Calu3 (cell line): ENCODE measurements at regions not wholly inside any gene's neighbourhood (a gene's known extent, or its start where the extent isn't known, plus 50 kb on each side); places are given as distances from the start of the nearest gene placed in this dataset.
A peak's percentile ranks its signal among the peaks of the same experiment; 100 is the strongest.

Source experiments
- BruUV-seq: library from RNA; stranded (reverse); fragments of 400-500 nt; replicated peaks from 2 replicates; lab custom pipeline; 2021; lab: Mats Ljungman, UMichigan
- CTCF ChIA-PET: fragments of 300-600 bp; sonication (Branson Sonifier 250); formaldehyde crosslinking; loops from one replicate; lab custom pipeline; 2022; ENCODE audit warnings: antibody characterized with exemption; lab: Charles Lee
- DNase-seq: peaks from one replicate; pipeline ENCODE4 v3.0.0; 2022
- H3K27ac Mint-ChIP-seq: one replicate; pipeline ENCODE4 v1.8.0; 2022; ENCODE audit warnings: mixed read lengths; ENCODE audit not compliant: unreplicated experiment
- H3K27me3 Mint-ChIP-seq: one replicate; pipeline ENCODE4 v1.8.0; 2022; ENCODE audit warnings: mixed read lengths; ENCODE audit not compliant: unreplicated experiment
- H3K36me3 Mint-ChIP-seq: one replicate; pipeline ENCODE4 v1.8.0; 2022; ENCODE audit warnings: mild to moderate bottlenecking, moderate library complexity, mixed read lengths; ENCODE audit not compliant: insufficient read depth, unreplicated experiment
- H3K4me1 Mint-ChIP-seq: one replicate; pipeline ENCODE4 v1.8.0; 2022; ENCODE audit warnings: mild to moderate bottlenecking, low read depth, mixed read lengths; ENCODE audit not compliant: unreplicated experiment
- H3K4me3 Mint-ChIP-seq: one replicate; pipeline ENCODE4 v1.8.0; 2022; ENCODE audit warnings: mild to moderate bottlenecking, low read depth, moderate library complexity, mixed read lengths; ENCODE audit not compliant: unreplicated experiment
- H3K9me3 Mint-ChIP-seq: one replicate; pipeline ENCODE4 v1.8.0; 2022; ENCODE audit warnings: low read depth, mixed read lengths; ENCODE audit not compliant: unreplicated experiment
- intact Hi-C: fragments of 100-400 bp; cut with micrococcal nuclease; formaldehyde crosslinking; loops from one replicate; pipeline ENCODE4 v1.10.0; 2022; ENCODE audit not compliant: unreplicated experiment
- TF ChIP-seq, protein P1 (sequence below): fragments of 200-600 bp; IDR thresholded peaks from one replicate; pipeline ENCODE4 v1.8.0; 2022; ENCODE audit warnings: antibody characterized with exemption; ENCODE audit not compliant: unreplicated experiment

DNA sequence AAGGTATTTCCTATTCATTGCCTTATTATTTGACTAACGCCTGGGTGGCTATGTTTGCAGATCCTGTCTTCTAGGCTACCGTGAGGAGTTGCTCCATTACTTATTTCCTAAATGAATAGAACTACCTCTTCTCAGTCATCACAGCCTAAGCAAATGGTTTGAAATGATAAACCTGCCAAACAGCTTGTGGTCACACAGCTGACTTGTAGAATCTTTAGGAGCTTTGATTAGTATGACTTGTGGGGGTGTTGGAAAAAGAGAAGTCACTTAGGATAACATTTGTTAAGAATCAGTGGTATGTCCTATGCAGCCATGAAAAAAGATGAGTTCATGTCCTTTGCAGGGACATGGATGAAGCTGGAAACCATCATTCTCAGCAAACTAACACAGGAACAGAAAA is 169.3 kb downstream of the PPARGC1A start:
- Mint-ChIP-seq H3K36me3 (no peaks in the 10 kb centered on the region), H3K4me3 (no peak overlapping the region), H3K9me3 (no peaks in the 10 kb centered on the region), H3K4me1 (no peaks in the 10 kb centered on the region), H3K27ac (no peak overlapping the region), H3K27me3 (no peaks in the 10 kb centered on the region)
- intact Hi-C loops: no loop called here
- CTCF ChIA-PET: no interaction called here
- TF ChIP-seq, protein P1, sequence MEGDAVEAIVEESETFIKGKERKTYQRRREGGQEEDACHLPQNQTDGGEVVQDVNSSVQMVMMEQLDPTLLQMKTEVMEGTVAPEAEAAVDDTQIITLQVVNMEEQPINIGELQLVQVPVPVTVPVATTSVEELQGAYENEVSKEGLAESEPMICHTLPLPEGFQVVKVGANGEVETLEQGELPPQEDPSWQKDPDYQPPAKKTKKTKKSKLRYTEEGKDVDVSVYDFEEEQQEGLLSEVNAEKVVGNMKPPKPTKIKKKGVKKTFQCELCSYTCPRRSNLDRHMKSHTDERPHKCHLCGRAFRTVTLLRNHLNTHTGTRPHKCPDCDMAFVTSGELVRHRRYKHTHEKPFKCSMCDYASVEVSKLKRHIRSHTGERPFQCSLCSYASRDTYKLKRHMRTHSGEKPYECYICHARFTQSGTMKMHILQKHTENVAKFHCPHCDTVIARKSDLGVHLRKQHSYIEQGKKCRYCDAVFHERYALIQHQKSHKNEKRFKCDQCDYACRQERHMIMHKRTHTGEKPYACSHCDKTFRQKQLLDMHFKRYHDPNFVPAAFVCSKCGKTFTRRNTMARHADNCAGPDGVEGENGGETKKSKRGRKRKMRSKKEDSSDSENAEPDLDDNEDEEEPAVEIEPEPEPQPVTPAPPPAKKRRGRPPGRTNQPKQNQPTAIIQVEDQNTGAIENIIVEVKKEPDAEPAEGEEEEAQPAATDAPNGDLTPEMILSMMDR: no peak
- DNase-seq: no peak
- no TSS peak for BruUV-seq

DNA sequence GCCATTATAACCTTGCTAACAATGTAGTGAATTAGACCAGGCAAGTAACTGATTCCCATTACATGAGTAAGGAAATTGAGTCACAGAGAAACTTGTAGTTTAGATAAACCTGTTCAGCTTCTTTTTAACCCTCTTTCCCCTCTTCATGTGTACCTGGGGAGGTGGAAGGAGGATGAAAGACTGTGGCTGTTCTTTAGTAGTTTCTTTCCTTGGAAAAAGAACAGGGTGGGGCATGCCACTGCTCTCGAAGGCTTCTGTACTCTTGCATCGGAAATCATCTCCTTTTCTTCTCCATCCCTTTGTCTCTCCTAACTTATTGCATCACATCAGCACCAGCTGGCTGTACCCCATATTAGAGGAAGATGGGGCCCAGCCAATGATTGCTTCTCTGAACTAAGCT is 171.4 kb downstream of the PPARGC1A start:
- Mint-ChIP-seq H3K9me3 (no peaks in the 10 kb centered on the region), H3K4me1 (no peaks in the 10 kb centered on the region), H3K4me3 (no peak overlapping the region), H3K27me3 (no peaks in the 10 kb centered on the region), H3K36me3 (no peaks in the 10 kb centered on the region), H3K27ac (no peak overlapping the region)
- BruUV-seq: no TSS peak
- TF ChIP-seq, protein P1: no peak
- CTCF ChIA-PET: interaction anchor here (0.6 kb wide), 1 partner anchor 9 kb away, joined by 4 read pairs; no protein-coding TSS in a partner anchor
- intact Hi-C loops: loop anchor here (10.0 kb wide), 1 partner anchor 264 kb away; no protein-coding TSS in a partner anchor
- no peak for DNase-seq

DNA sequence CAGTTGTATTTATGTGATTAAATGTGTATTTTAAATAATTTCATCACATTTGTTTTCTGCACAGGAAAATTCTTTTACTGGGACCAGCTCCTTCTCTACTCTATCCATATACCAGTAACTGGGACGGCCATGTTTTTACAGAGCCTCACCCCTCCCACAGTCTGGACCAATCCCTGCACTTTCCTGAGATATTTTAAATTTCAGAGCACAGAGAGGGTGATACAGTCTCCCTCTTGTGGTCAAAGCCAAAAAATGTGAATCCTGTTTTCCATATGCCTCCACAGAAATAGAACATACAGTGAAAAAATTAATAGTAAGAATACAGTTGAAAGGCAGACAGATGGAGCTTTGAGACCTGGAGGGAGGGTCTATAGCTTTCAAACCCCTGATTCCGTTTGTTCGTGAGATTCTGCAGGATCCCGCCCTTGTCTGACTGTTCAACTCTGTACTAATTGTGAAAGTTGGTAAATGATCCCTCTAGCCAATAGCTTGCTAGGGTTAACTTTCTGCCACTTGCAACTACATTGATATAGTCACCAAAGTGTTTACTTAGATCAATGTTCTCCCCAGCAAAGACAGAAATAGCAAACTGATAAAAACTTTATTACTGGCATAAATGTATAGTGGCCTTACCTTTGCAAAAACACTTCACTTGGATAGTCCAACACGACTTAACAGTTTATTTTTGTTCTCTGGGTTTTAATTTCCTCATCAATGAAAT is 172.2 kb downstream of the PPARGC1A start:
- Mint-ChIP-seq H3K27ac (no peak overlapping the region), H3K4me1 (no peaks in the 10 kb centered on the region), H3K27me3 (no peaks in the 10 kb centered on the region), H3K4me3 (no peak overlapping the region), H3K36me3 (no peaks in the 10 kb centered on the region), H3K9me3 (no peaks in the 10 kb centered on the region)
- CTCF ChIA-PET: no interaction called here
- TF ChIP-seq, protein P1: peak; percentile 33
- intact Hi-C loops: loop anchor here (10.0 kb wide), 1 partner anchor 263 kb away; no protein-coding TSS in a partner anchor
- DNase-seq: no peak
- BruUV-seq: no TSS peak

DNA sequence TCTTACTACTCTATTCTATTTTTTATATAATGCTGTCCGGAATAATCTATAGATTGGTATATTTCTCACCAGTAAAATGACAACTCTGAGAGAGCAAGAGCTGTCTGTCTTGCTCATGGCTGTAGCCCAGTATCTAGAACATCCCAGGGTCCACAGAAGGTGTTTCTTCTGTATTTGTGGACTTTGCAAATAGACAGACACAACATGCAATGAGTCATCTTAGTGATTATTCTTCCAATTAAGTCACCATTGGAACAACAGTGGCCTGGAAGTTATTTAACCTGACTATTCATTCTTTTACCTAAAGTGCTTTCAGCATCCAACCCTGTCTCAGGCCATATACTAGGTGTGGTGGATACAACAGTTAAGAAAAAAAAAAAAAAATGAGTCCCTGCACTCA is 179.5 kb downstream of the PPARGC1A start:
- TF ChIP-seq, protein P1: no peak
- no peak overlapping the region for H3K4me3 Mint-ChIP-seq
- H3K9me3 Mint-ChIP-seq: no peaks in the 10 kb centered on the region
- CTCF ChIA-PET: no interaction called here
- H3K36me3 Mint-ChIP-seq: no peaks in the 10 kb centered on the region
- DNase-seq: no peak
- H3K4me1 Mint-ChIP-seq: peaks cover 8% of the 10 kb centered on the region
- no peak overlapping the region for H3K27ac Mint-ChIP-seq
- no TSS peak for BruUV-seq
- H3K27me3 Mint-ChIP-seq: no peaks in the 10 kb centered on the region
- intact Hi-C loops: loop anchor here (10.0 kb wide), 1 partner anchor 255 kb away; no protein-coding TSS in a partner anchor
